HFFc6 (cell line): ENCODE measurements at regions not wholly inside any gene's neighbourhood (a gene's known extent, or its start where the extent isn't known, plus 50 kb on each side); places are given as distances from the start of the nearest gene placed in this dataset.

ENCODE experiments used
- DNase-seq: peaks from one replicate; pipeline ENCODE4 v3.0.0-alpha.2; 2018
- H3K27ac Mint-ChIP-seq: 2 replicates; pipeline ENCODE4 v1.8.0; 2020; ENCODE audit warnings: mild to moderate bottlenecking, mixed read lengths
- H3K27me3 Mint-ChIP-seq: 2 replicates; pipeline ENCODE4 v1.8.0; 2021; ENCODE audit warnings: mild to moderate bottlenecking, moderate library complexity, mixed read lengths; ENCODE audit not compliant: insufficient read depth
- H3K36me3 Mint-ChIP-seq: 2 replicates; pipeline ENCODE4 v1.8.0; 2021; ENCODE audit warnings: low read depth, mixed read lengths
- H3K4me1 Mint-ChIP-seq: 2 replicates; pipeline ENCODE4 v1.8.0; 2020; ENCODE audit warnings: low read depth, mixed read lengths
- H3K4me3 Mint-ChIP-seq: 2 replicates; pipeline ENCODE4 v1.8.0; 2020; ENCODE audit warnings: mild to moderate bottlenecking, moderate library complexity, mixed read lengths
- H3K9me3 Mint-ChIP-seq: 2 replicates; pipeline ENCODE4 v1.8.0; 2020; ENCODE audit warnings: mild to moderate bottlenecking, mixed read lengths
- TF ChIP-seq, protein P1 (sequence below): fragments of 200-600 bp; sonication (generic); IDR thresholded peaks from 2 replicates; pipeline ENCODE4 v1.5.0; 2021; ENCODE audit warnings: antibody characterized with exemption, mild to moderate bottlenecking

DNA sequence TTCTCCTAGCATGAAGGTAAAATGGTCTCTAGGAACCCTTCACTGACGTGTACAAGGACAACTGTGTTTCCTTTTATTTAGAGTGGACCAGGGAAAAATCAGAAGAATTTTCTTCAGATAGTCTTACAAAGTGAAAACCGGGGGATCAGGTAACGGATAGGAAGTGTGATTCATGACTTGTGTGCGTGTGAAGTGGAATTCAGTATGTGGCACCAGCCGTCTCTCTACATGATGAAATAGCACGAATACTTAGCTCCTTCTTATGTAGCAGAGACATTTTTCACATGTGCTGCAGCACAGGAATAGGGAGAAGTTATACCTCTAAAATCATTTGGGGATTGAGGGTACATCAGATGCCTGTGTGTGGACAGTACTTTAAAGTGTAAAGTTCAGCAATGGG lies 159.2 kb downstream of the MEX3B start:
- no peaks in the 10 kb centered on the region for H3K36me3 Mint-ChIP-seq
- no peak for DNase-seq
- H3K9me3 Mint-ChIP-seq, result peaks cover 4% of the 10 kb centered on the region; the same call in 1 of the 2 replicates
- TF ChIP-seq, protein P1, sequence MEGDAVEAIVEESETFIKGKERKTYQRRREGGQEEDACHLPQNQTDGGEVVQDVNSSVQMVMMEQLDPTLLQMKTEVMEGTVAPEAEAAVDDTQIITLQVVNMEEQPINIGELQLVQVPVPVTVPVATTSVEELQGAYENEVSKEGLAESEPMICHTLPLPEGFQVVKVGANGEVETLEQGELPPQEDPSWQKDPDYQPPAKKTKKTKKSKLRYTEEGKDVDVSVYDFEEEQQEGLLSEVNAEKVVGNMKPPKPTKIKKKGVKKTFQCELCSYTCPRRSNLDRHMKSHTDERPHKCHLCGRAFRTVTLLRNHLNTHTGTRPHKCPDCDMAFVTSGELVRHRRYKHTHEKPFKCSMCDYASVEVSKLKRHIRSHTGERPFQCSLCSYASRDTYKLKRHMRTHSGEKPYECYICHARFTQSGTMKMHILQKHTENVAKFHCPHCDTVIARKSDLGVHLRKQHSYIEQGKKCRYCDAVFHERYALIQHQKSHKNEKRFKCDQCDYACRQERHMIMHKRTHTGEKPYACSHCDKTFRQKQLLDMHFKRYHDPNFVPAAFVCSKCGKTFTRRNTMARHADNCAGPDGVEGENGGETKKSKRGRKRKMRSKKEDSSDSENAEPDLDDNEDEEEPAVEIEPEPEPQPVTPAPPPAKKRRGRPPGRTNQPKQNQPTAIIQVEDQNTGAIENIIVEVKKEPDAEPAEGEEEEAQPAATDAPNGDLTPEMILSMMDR, result no peak
- no peaks in the 10 kb centered on the region; the same call in 1 of the 2 replicates for H3K27me3 Mint-ChIP-seq
- no peak overlapping the region for H3K4me3 Mint-ChIP-seq
- no peak overlapping the region for H3K27ac Mint-ChIP-seq
- H3K4me1 Mint-ChIP-seq, result peaks cover 32% of the 10 kb centered on the region

DNA sequence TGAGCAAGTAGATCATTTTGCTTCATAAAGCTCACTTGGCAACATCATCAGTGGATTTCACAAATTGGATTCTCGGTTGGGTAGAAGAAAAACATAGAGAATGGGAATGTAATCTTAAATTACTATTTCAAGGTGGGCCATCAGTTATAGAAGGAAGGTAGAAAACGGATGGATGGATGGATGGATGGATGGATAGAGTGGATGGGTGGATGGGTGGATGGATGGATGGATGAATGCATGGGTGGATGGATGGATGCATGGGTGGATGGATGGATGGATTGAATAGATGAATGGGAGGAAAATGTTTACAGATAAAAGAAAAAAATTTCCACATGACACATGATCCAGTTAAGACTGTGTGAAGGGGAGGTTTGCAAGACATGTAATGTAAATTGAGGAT lies 159.7 kb downstream of the MEX3B start:
- DNase-seq, result no peak
- Mint-ChIP-seq H3K27ac (no peak overlapping the region), H3K4me3 (no peak overlapping the region)

GRCh38 chr15:81885135-81885534 lies 160.7 kb downstream of the MEX3B start:
- H3K27ac Mint-ChIP-seq, result no peak overlapping the region
- H3K36me3 Mint-ChIP-seq, result no peaks in the 10 kb centered on the region
- no peak overlapping the region for H3K4me3 Mint-ChIP-seq
- H3K4me1 Mint-ChIP-seq, result peaks cover 31% of the 10 kb centered on the region
- TF ChIP-seq, protein P1, result no peak
- DNase-seq, result no peak
- H3K9me3 Mint-ChIP-seq, result peaks cover 4% of the 10 kb centered on the region; the same call in 1 of the 2 replicates
- H3K27me3 Mint-ChIP-seq, result no peaks in the 10 kb centered on the region; the same call in 1 of the 2 replicates

More for the DNA sequence above, 159.7 kb downstream of the MEX3B start:
- Mint-ChIP-seq H3K27me3 (no peaks in the 10 kb centered on the region; the same call in 1 of the 2 replicates), H3K9me3 (peaks cover 4% of the 10 kb centered on the region; the same call in 1 of the 2 replicates), H3K36me3 (no peaks in the 10 kb centered on the region), H3K4me1 (peaks cover 32% of the 10 kb centered on the region)
- TF ChIP-seq, protein P1, result no peak

GRCh38 chr15:81882504-81882903 lies 163.3 kb downstream of the MEX3B start:
- no peaks in the 10 kb centered on the region for H3K36me3 Mint-ChIP-seq
- no peak overlapping the region for H3K27ac Mint-ChIP-seq
- no peak for DNase-seq
- peaks cover 4% of the 10 kb centered on the region; the same call in 1 of the 2 replicates for H3K9me3 Mint-ChIP-seq
- H3K4me3 Mint-ChIP-seq, result no peak overlapping the region
- H3K27me3 Mint-ChIP-seq, result no peaks in the 10 kb centered on the region; the same call in 1 of the 2 replicates
- H3K4me1 Mint-ChIP-seq, result peaks cover 11% of the 10 kb centered on the region
- TF ChIP-seq, protein P1, result no peak

- peaks cover under 1% of the 10 kb centered on the region; the same call in 1 of the 2 replicates for H3K9me3 Mint-ChIP-seq
- no peak for DNase-seq
- no peak overlapping the region for H3K27ac Mint-ChIP-seq
- H3K4me1 Mint-ChIP-seq, result peaks cover 7% of the 10 kb centered on the region
- TF ChIP-seq, protein P1, result no peak
- H3K27me3 Mint-ChIP-seq, result no peaks in the 10 kb centered on the region; the same call in 1 of the 2 replicates
- H3K36me3 Mint-ChIP-seq, result no peaks in the 10 kb centered on the region
- no peak overlapping the region for H3K4me3 Mint-ChIP-seq
Observed at GRCh38 chr15:81880833-81881232, 165.0 kb downstream of the MEX3B start.
